Lung (tissue), 11 donors: ENCODE measurements at regions not wholly inside any gene's neighbourhood (a gene's known extent, or its start where the extent isn't known, plus 50 kb on each side); places are given as distances from the start of the nearest gene placed in this dataset.

Source experiments
- ATAC-seq: fragments of 200-7000 bp; cut with Tn5 transposase; one replicate; pipeline ENCODE4 v1.9.1; 2020; ENCODE audit warnings: moderate number of reproducible peaks; ENCODE audit not compliant: insufficient read depth, low FRiP score
- DNase-seq, 3 donors: peaks; one replicate each; pipeline ENCODE4 v3.0.0-alpha.2; 2013 to 2017
- H3K27ac ChIP-seq, 2 donors: one replicate each; pipeline ENCODE4 v1.5.1; 2013; ENCODE audit warnings: mild to moderate bottlenecking in 2 of 2, moderate library complexity in 2 of 2, control low read depth in 1 of 2, inconsistent platforms in 1 of 2, low read depth in 1 of 2, low read length in 1 of 2
- H3K27me3 ChIP-seq, 3 donors: one replicate each; pipeline ENCODE4 v1.5.1; 2013; ENCODE audit warnings: low read length in 2 of 3; ENCODE audit not compliant: control insufficient read depth in 3 of 3, insufficient read depth in 3 of 3
- H3K36me3 ChIP-seq, 4 donors: one replicate each; pipeline ENCODE4 v1.5.1; 2013; ENCODE audit warnings: low read length in 4 of 4, mild to moderate bottlenecking in 1 of 4, moderate library complexity in 1 of 4; ENCODE audit not compliant: control insufficient read depth in 4 of 4, insufficient read depth in 4 of 4
- H3K4me1 ChIP-seq, 5 donors: one replicate each; pipeline ENCODE4 v1.5.1; 2013; ENCODE audit warnings: low read length in 5 of 5, mild to moderate bottlenecking in 2 of 5, moderate library complexity in 1 of 5; ENCODE audit not compliant: control insufficient read depth in 5 of 5, insufficient read depth in 5 of 5
- H3K4me3 ChIP-seq: one replicate; pipeline ENCODE4 v1.5.1; 2013; ENCODE audit warnings: mild to moderate bottlenecking, control low read depth, moderate library complexity
- H3K9ac ChIP-seq, 2 donors: one replicate each; pipeline ENCODE4 v1.5.1; 2013; ENCODE audit warnings: low read length in 2 of 2, control low read depth in 1 of 2; ENCODE audit not compliant: insufficient read depth in 1 of 2
- H3K9me3 ChIP-seq, 4 donors: one replicate each; pipeline ENCODE4 v1.5.1; 2013; ENCODE audit warnings: low read length in 3 of 4, mild to moderate bottlenecking in 1 of 4, moderate library complexity in 1 of 4; ENCODE audit not compliant: control insufficient read depth in 4 of 4, insufficient read depth in 3 of 4
- WGBS, 2 donors: extraction: QIAGEN DNeasy Blood & Tissue Kit; methylation state at CpG; one replicate each; pipeline ENCODE4 v1.1.7; 2013; 5-methylcytosine and 5-hydroxymethylcytosine counted together
- TF ChIP-seq, protein P1 (sequence below): IDR thresholded peaks from 2 replicates; pipeline ENCODE4 v1.5.1; 2012; ENCODE audit warnings: mild to moderate bottlenecking; ENCODE audit errors: control extremely low read depth, extremely low read depth
- donor health status: control.
- donor health status: control.
- donor health status: Bipolar disorder and iron deficiency.
- donor health status: healthy.
- donor health status: DM: yes; HTN: yes; CAD: no.

DNA sequence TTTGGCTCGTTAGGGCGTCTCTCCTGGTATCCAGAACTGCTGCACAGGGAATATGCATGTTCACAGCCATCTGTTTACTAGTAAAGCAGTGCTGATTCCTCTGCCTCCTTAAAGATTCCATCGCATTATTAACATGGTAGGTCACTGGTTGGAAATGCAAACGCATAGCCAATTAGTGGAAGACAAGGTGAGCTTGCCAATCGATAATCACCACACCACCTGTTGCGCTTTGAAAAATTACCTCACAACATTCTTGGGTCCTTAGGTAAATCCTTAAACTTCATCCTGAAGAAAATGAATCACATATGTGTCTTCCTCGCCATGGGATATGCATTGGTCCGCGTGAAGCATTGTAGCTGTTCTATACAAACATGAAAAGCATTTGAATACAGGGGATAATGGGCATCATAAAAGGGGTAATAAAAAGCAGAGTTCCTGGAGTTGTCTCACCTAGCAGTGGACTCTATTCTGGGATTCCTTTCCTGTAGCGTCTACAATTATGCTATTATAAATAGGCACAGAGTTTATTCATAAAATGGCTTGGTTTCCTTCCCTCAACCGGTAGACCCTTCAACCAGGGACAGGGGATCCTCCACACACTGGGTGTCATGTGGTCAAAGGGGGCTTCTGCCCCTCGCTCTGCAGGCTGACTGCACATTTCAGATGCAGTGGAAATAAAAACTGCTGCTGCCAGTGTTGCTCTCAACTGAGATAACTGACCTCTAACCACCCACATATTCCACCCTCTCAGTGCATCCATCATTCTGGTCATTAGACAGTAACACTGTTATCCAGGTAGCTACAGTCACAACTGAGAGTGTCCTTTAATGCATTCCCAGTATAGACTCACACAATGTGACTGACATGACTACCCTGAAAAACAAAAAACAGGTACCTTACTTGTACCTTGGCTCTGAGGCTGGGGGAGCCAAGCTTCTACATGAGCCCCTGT, 389.2 kb upstream of the NFE2L3 start:
- ATAC-seq (no peak), DNase-seq (no peak)
- Histone ChIP-seq H3K9ac (no peak overlapping the region), H3K9me3 (no peaks in the 10 kb centered on the region), H3K4me1 (no peaks in the 10 kb centered on the region), H3K27ac (no peak overlapping the region), H3K27me3 (no peaks in the 10 kb centered on the region), H3K36me3 (no peaks in the 10 kb centered on the region), H3K4me3 (no peak overlapping the region)
- 71 to 87% methylated on average over 12 of the region's 12 CpGs for WGBS, 2 donors
- TF ChIP-seq, protein P1, sequence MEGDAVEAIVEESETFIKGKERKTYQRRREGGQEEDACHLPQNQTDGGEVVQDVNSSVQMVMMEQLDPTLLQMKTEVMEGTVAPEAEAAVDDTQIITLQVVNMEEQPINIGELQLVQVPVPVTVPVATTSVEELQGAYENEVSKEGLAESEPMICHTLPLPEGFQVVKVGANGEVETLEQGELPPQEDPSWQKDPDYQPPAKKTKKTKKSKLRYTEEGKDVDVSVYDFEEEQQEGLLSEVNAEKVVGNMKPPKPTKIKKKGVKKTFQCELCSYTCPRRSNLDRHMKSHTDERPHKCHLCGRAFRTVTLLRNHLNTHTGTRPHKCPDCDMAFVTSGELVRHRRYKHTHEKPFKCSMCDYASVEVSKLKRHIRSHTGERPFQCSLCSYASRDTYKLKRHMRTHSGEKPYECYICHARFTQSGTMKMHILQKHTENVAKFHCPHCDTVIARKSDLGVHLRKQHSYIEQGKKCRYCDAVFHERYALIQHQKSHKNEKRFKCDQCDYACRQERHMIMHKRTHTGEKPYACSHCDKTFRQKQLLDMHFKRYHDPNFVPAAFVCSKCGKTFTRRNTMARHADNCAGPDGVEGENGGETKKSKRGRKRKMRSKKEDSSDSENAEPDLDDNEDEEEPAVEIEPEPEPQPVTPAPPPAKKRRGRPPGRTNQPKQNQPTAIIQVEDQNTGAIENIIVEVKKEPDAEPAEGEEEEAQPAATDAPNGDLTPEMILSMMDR, result no peak

DNA sequence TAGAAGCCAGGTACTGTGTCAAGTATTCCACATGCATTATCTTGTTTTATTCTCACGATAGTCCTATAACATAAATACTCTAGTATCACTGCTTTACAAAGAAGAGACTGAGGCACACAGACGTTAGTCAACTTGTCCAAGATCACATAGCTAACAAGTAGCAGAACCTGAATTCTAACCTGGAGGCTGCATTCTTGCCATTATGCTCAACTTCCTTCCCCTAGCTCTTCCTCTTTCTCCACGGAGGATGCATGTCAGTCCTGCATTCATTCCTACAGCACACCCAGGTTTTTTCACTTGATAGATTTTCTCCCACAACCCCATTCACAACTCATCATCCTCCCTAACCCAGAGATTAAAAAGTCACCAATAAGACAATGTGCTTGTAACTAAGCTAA, 388.5 kb upstream of the NFE2L3 start:
- no peak for DNase-seq
- no peak overlapping the region for H3K4me3 ChIP-seq
- 45 to 54% methylated on average over 3 of the region's 3 CpGs for WGBS, 2 donors
- ATAC-seq, result no peak
- TF ChIP-seq, protein P1, result no peak
- H3K36me3 ChIP-seq, result no peaks in the 10 kb centered on the region
- H3K4me1 ChIP-seq, result no peaks in the 10 kb centered on the region
- no peak overlapping the region for H3K9ac ChIP-seq
- H3K27me3 ChIP-seq, result no peaks in the 10 kb centered on the region
- no peak overlapping the region for H3K27ac ChIP-seq
- H3K9me3 ChIP-seq, result no peaks in the 10 kb centered on the region

DNA sequence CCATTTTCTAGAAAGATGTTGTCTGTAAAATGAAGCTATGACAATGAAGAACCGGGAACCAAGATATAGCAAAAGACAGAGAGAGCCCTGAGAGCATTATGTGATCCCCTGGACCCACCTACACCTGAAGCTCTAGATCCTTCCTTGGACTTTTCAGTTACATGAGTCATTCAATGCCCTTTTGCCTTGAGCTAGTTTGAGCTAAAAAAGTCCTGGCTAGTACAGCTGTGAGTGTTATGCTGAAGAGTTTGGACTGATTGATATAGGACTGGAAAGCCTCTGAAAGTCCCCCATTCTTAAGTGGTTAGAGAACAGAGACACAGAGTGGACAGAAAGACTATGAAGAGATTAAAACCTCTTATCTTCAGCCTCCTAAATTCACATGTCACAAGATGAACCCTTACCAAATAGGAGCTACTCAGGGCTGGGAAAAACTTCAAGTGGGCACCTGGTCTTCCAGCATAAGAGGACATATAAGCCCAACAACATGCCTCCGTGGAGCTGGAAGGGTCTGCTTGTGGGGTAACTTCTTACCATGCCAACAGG, 386.8 kb upstream of the NFE2L3 start:
- H3K9me3 ChIP-seq, result no peaks in the 10 kb centered on the region
- TF ChIP-seq, protein P1, result no peak
- no peaks in the 10 kb centered on the region for H3K4me1 ChIP-seq
- DNase-seq (no peak), ATAC-seq (no peak)
- no peaks in the 10 kb centered on the region for H3K36me3 ChIP-seq
- H3K27ac ChIP-seq, result no peak overlapping the region
- no peak overlapping the region for H3K9ac ChIP-seq
- H3K4me3 ChIP-seq, result no peak overlapping the region
- 73 to 88% methylated on average over 2 of the region's 2 CpGs for WGBS, 2 donors
- no peaks in the 10 kb centered on the region for H3K27me3 ChIP-seq
